Activated CD4-positive, alpha-beta memory T cell treated with anti-CD3 and anti-CD28 coated beads, Interleukin-2, amount 10 ng/mL, durations not matched to agents 7 days and 5 days (primary cell): ENCODE measurements at regions not wholly inside any gene's neighbourhood (a gene's known extent, or its start where the extent isn't known, plus 50 kb on each side); places are given as distances from the start of the nearest gene placed in this dataset.
A peak's percentile ranks its signal among the peaks of the same experiment; 100 is the strongest.

Source experiments
- CTCF ChIA-PET: fragments of 350-600 bp; sonication (Branson Sonifier 250); formaldehyde crosslinking; loops from one replicate; lab custom pipeline; 2021; ENCODE audit warnings: antibody characterized with exemption, inconsistent platforms; lab: Charles Lee
- POLR2A ChIA-PET: fragments of 350-600 bp; sonication (Branson Sonifier 250); formaldehyde crosslinking; loops from one replicate; lab custom pipeline; 2021; ENCODE audit warnings: antibody characterized with exemption; lab: Charles Lee
- DNase-seq: peaks from one replicate; pipeline ENCODE4 v3.0.0-alpha.2; 2020
- H3K27ac Mint-ChIP-seq: one replicate; pipeline ENCODE4 v1.8.0; 2021; ENCODE audit warnings: mild to moderate bottlenecking, mixed read lengths
- H3K27me3 Mint-ChIP-seq: one replicate; pipeline ENCODE4 v1.8.0; 2021; ENCODE audit warnings: mixed read lengths
- H3K36me3 Mint-ChIP-seq: one replicate; pipeline ENCODE4 v1.8.0; 2021; ENCODE audit warnings: low read depth, mixed read lengths
- H3K4me1 Mint-ChIP-seq: one replicate; pipeline ENCODE4 v1.8.0; 2021; ENCODE audit warnings: mixed read lengths
- H3K4me3 Mint-ChIP-seq: one replicate; pipeline ENCODE4 v1.8.0; 2021; ENCODE audit warnings: mild to moderate bottlenecking, mixed read lengths
- H3K9me3 Mint-ChIP-seq: one replicate; pipeline ENCODE4 v1.8.0; 2021; ENCODE audit warnings: mixed read lengths

DNA sequence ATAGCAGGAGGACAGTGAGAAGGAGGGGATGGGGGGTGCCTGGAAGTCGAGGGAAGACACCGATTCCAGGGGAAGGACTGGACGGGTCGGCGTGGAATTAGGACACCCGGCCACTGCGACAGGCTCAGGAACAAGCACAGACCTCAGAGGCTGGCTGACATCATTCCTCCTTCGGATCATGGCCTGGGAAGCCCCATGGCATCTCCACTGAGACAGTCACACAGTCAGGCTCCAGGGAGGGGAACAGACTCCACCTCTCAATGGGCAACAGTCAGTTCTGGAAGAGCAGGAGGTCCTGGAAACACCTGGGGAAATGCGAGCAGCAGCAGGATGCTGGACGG lies 67.9 kb upstream of the FBRSL1 start:
- CTCF ChIA-PET, result no interaction called here
- Mint-ChIP-seq H3K4me3 (no peak overlapping the region), H3K36me3 (no peaks in the 10 kb centered on the region), H3K9me3 (peaks cover 6% of the 10 kb centered on the region), H3K27me3 (peaks cover 10% of the 10 kb centered on the region), H3K4me1 (peaks cover 5% of the 10 kb centered on the region), H3K27ac (no peak overlapping the region)
- DNase-seq, result no peak
- POLR2A ChIA-PET, result no interaction called here

GRCh38 chr12:132419631-132420246 lies 70.2 kb upstream of the FBRSL1 start:
- Mint-ChIP-seq H3K9me3 (no peaks in the 10 kb centered on the region), H3K4me1 (peaks cover 7% of the 10 kb centered on the region), H3K27me3 (peaks cover 10% of the 10 kb centered on the region), H3K27ac (no peak overlapping the region), H3K36me3 (no peaks in the 10 kb centered on the region), H3K4me3 (no peak overlapping the region)
- POLR2A ChIA-PET, result no interaction called here
- CTCF ChIA-PET, result interaction anchor here (0.9 to 2.0 kb wide), 5 partner anchors 10 to 195 kb away, joined by 3 to 6 read pairs (median 4); no protein-coding TSS in a partner anchor
- DNase-seq, result no peak

- POLR2A ChIA-PET, result interaction anchor here (2.2 kb wide), 1 partner anchor 12 kb away, joined by 5 read pairs; no protein-coding TSS in a partner anchor
- H3K4me3 Mint-ChIP-seq, result no peak overlapping the region
- no peak for DNase-seq
- H3K27me3 Mint-ChIP-seq, result peaks cover 10% of the 10 kb centered on the region
- peaks cover 7% of the 10 kb centered on the region for H3K4me1 Mint-ChIP-seq
- CTCF ChIA-PET, result interaction anchor here (0.8 to 2.0 kb wide), 2 partner anchors 101 kb away, joined by 3 to 4 read pairs; no protein-coding TSS in a partner anchor
- no peaks in the 10 kb centered on the region for H3K36me3 Mint-ChIP-seq
- no peak overlapping the region for H3K27ac Mint-ChIP-seq
- no peaks in the 10 kb centered on the region for H3K9me3 Mint-ChIP-seq
Measured at GRCh38 chr12:132418393-132418925, 71.5 kb upstream of the FBRSL1 start.

GRCh38 chr12:132417741-132418140 lies 72.2 kb upstream of the FBRSL1 start:
- Mint-ChIP-seq H3K4me3 (no peak overlapping the region), H3K27me3 (peaks cover 7% of the 10 kb centered on the region), H3K36me3 (no peaks in the 10 kb centered on the region), H3K4me1 (peaks cover 4% of the 10 kb centered on the region), H3K27ac (no peak overlapping the region), H3K9me3 (no peaks in the 10 kb centered on the region)
- DNase-seq, result no peak
- ChIA-PET POLR2A (interaction anchor here (1.1 to 2.2 kb wide), 2 partner anchors 13 to 30 kb away, joined by 3 to 5 read pairs; no protein-coding TSS in a partner anchor), CTCF (interaction anchor here (0.8 kb wide), 1 partner anchor 102 kb away, joined by 3 read pairs; no protein-coding TSS in a partner anchor)

DNA sequence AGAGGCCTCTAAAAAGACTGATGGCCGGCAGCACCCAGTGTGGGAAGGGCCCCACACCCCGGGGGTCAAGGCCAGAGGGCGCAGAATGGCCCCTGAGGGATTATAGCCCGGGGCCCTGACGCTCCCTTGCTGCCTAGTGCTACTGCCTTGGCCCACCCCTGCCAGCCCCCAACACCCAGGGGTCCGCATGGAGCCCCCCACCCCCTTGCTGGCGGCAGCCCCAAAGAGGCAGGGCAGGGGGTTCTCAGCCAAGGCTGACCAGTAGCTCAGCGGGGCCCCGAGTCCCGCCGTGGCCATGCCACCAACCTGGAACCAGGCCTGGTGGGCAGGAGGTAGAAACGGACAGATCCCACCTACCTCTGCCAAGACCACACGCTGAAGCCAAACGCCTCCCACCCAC lies 73.1 kb upstream of the FBRSL1 start:
- Mint-ChIP-seq H3K27ac (no peak overlapping the region), H3K36me3 (no peaks in the 10 kb centered on the region), H3K9me3 (no peaks in the 10 kb centered on the region), H3K4me1 (peaks cover 2% of the 10 kb centered on the region), H3K4me3 (no peak overlapping the region), H3K27me3 (peaks cover 5% of the 10 kb centered on the region)
- CTCF ChIA-PET, result interaction anchor here (3.5 to 4.3 kb wide), 2 partner anchors 108 to 144 kb away, joined by 18 to 35 read pairs; no protein-coding TSS in a partner anchor
- DNase-seq, result no peak
- POLR2A ChIA-PET, result interaction anchor here (2.2 kb wide), 1 partner anchor 13 kb away, joined by 5 read pairs; no protein-coding TSS in a partner anchor

DNA sequence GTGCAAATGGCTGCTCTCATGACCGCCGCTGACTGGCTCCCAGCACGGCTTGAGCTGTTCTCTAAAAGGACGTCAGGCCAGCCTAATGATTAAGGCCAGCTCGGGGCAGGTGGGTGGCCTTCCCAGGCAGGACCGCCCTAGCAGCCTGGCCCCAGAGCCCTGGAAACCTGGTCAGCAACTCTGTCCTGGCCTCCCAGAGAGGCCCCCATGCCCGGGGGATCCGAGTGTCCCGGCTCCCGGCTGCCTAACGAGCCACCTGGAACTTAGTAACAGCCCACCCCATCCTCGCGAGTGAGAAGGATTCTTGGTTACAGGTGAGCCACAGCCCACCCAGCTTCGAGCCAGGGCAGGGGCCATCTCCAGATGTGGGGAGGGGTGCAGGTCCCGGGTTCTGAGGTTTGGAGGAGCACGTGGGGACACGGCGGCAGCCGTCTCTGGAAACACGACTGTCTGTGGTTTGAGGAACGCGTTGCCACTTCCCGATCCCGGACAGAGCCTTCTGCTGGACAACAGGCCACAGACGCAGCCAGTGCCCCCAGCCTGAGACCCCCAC lies 73.8 kb upstream of the FBRSL1 start:
- CTCF ChIA-PET, result interaction anchor here (1.2 to 4.3 kb wide), 8 partner anchors 14 to 223 kb away, joined by 3 to 35 read pairs (median 8); no protein-coding TSS in a partner anchor
- no peak for DNase-seq
- no peak overlapping the region for H3K27ac Mint-ChIP-seq
- H3K9me3 Mint-ChIP-seq, result no peaks in the 10 kb centered on the region
- no peak overlapping the region for H3K4me3 Mint-ChIP-seq
- no peaks in the 10 kb centered on the region for H3K36me3 Mint-ChIP-seq
- POLR2A ChIA-PET, result no interaction called here
- peaks cover 2% of the 10 kb centered on the region for H3K4me1 Mint-ChIP-seq
- H3K27me3 Mint-ChIP-seq, result peaks cover 5% of the 10 kb centered on the region

DNA sequence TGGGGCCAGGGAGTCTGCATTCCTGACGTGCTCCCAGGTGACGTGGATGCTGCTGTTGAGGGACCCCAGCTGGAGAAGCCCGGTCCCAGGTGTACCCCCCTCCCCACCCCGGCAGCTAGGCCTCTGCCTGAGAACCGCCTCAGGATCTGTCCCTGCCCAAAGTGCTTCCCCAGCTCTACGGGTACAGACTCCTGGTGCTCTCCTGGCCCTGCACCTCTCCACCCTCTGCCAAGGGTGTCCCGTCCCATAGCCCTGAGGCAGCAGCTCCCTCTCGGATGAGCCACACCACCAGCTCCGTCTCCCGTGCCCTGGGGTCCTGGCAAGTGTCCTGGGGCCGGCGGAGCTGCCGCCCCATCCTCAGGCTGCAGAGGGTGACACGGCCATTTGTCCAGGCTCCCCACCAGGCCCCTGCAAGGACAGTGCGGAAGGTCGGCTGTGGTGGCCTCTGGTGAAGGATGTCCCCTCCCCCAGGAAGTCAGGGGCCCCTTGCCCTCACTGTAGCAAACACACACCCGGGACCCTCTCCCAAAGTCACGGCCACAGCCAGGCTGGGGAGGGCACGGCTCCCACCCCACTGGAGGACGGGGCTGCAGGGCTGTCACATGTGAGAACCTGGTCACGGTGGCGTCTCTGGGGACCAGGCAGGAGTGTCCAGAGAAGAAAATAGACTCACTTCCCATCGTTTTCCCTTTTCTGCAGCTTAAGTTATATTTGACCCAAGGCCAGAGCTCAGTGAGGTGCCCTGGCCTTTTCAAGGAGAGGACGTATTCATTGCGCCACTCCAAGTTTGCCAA lies 74.4 kb upstream of the FBRSL1 start:
- ChIA-PET POLR2A (interaction anchor here (0.6 to 1.3 kb wide), 2 partner anchors 73 to 108 kb away, joined by 3 to 6 read pairs; no protein-coding TSS in a partner anchor), CTCF (interaction anchor here (0.9 to 4.3 kb wide), 13 partner anchors 15 to 262 kb away, joined by 3 to 35 read pairs (median 5); no protein-coding TSS in a partner anchor)
- Mint-ChIP-seq H3K27me3 (peaks cover under 1% of the 10 kb centered on the region), H3K4me3 (no peak overlapping the region), H3K4me1 (peaks cover 2% of the 10 kb centered on the region), H3K9me3 (no peaks in the 10 kb centered on the region), H3K27ac (no peak overlapping the region), H3K36me3 (no peaks in the 10 kb centered on the region)
- no peak for DNase-seq

- no peaks in the 10 kb centered on the region for H3K36me3 Mint-ChIP-seq
Measured at GRCh38 chr12:132414634-132415326, 75.2 kb upstream of the FBRSL1 start.

DNA sequence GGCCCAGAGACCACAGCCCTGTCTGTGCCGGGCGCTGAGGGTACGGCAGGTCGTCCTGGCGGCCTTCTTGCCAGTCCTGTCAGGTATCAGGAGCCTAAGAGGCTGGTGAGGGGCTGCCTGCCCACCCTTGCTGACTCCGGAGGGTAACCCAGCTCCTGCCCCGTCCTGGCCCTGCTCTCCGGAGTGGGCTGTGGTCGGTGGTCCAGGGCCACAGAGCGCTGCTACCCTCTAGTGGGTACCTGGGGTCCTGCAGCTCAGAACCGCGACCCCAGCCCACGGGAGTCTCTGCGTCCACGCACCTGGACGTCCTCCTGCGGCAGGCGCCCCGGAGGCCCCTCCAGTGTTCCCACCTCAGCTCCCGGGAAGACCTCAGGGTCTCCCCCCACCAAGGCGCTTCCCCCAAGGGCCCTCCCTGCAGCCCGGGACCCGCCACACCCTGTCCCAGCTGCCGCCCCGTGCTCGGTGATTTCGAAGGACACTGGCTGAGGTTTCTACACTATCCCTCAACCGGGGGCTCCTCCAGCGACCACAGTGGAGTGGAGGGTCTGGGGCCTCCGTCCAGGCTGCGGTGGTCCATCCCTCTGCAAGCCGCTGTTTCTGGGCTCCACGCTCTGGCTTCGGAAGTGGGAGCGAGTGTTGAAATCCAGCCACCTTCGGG lies 75.9 kb upstream of the FBRSL1 start:
- Mint-ChIP-seq H3K4me1 (peaks cover 2% of the 10 kb centered on the region), H3K9me3 (no peaks in the 10 kb centered on the region), H3K27ac (no peak overlapping the region), H3K27me3 (no peaks in the 10 kb centered on the region), H3K36me3 (no peaks in the 10 kb centered on the region), H3K4me3 (no peak overlapping the region)
- no peak for DNase-seq
- ChIA-PET POLR2A (interaction anchor here (0.6 to 1.3 kb wide), 2 partner anchors 260 to 349 kb away, joined by 3 read pairs; no protein-coding TSS in a partner anchor), CTCF (interaction anchor here (1.1 to 4.3 kb wide), 11 partner anchors 15 to 349 kb away, joined by 3 to 35 read pairs (median 6); no protein-coding TSS in a partner anchor)

More at GRCh38 chr12:132414634-132415326, 75.2 kb upstream of the FBRSL1 start:
- no peaks in the 10 kb centered on the region for H3K27me3 Mint-ChIP-seq
- DNase-seq, result peak; percentile 79
- H3K4me3 Mint-ChIP-seq, result no peak overlapping the region
- peaks cover 2% of the 10 kb centered on the region for H3K4me1 Mint-ChIP-seq
- H3K9me3 Mint-ChIP-seq, result no peaks in the 10 kb centered on the region
- ChIA-PET CTCF (interaction anchor here (0.9 to 4.3 kb wide), 15 partner anchors 14 to 349 kb away, joined by 3 to 35 read pairs (median 4); no protein-coding TSS in a partner anchor), POLR2A (interaction anchor here (0.6 to 1.3 kb wide), 3 partner anchors 74 to 261 kb away, joined by 3 to 6 read pairs (median 3); no protein-coding TSS in a partner anchor)
- H3K27ac Mint-ChIP-seq, result no peak overlapping the region

DNA sequence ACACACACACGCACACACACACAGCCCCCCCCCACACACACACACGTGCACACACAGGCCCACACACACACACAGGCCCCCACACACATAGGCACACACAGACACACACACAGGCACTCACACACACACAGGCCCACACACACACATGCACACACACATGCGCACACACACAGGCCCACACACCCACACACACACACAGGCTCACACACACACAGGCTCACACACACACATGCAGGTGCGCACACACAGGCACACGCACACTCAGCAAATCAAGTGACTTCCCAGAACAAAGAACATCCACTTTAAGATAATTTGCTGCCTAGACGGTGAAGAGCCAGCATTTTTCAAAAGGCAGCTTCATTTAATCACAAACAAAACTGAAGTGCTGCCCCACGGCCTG lies 78.5 kb upstream of the FBRSL1 start:
- no peak overlapping the region for H3K27ac Mint-ChIP-seq
- H3K4me1 Mint-ChIP-seq, result peaks cover 2% of the 10 kb centered on the region
- CTCF ChIA-PET, result no interaction called here
- no peak overlapping the region for H3K4me3 Mint-ChIP-seq
- H3K9me3 Mint-ChIP-seq, result no peaks in the 10 kb centered on the region
- no peaks in the 10 kb centered on the region for H3K36me3 Mint-ChIP-seq
- DNase-seq, result no peak
- no peaks in the 10 kb centered on the region for H3K27me3 Mint-ChIP-seq
- POLR2A ChIA-PET, result no interaction called here

DNA sequence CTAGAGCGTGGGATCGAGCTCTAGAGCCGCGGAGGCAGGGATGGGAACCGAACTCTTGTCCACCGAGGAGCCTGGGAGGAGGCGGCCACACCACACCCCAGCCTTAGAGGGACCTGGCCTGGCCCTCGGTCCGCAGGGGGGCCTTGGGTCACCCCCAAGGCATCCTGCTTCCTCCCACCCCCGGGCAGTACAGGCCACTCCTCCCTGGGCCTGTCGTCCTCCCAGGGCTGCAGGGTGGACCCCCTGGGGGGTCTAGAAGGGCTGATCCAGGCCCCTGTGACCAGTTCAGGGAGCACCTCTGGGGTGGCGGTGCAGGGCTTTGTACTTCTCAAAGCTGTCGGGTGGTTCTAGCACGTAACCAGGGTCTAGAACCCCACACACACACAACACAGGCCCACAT lies 79.1 kb upstream of the FBRSL1 start:
- H3K27ac Mint-ChIP-seq, result no peak overlapping the region
- CTCF ChIA-PET, result no interaction called here
- peaks cover 2% of the 10 kb centered on the region for H3K4me1 Mint-ChIP-seq
- no peaks in the 10 kb centered on the region for H3K27me3 Mint-ChIP-seq
- DNase-seq, result no peak
- no peak overlapping the region for H3K4me3 Mint-ChIP-seq
- no peaks in the 10 kb centered on the region for H3K36me3 Mint-ChIP-seq
- POLR2A ChIA-PET, result no interaction called here
- H3K9me3 Mint-ChIP-seq, result no peaks in the 10 kb centered on the region

GRCh38 chr12:132410296-132410625 lies 79.7 kb upstream of the FBRSL1 start:
- Mint-ChIP-seq H3K27ac (no peak overlapping the region), H3K9me3 (no peaks in the 10 kb centered on the region), H3K27me3 (no peaks in the 10 kb centered on the region), H3K4me1 (peaks cover 2% of the 10 kb centered on the region), H3K36me3 (no peaks in the 10 kb centered on the region), H3K4me3 (no peak overlapping the region)
- no peak for DNase-seq
- POLR2A ChIA-PET, result no interaction called here
- CTCF ChIA-PET, result no interaction called here
